IPS-15b (cell line): ENCODE measurements at regions not wholly inside any gene's neighbourhood (a gene's known extent, or its start where the extent isn't known, plus 50 kb on each side); places are given as distances from the start of the nearest gene placed in this dataset.

Experiments
- H3K27me3 ChIP-seq: one replicate; pipeline ENCODE4 v1.6.1; 2013; ENCODE audit warnings: low read length; ENCODE audit not compliant: control insufficient read depth, insufficient read depth
- H3K36me3 ChIP-seq: one replicate; pipeline ENCODE4 v1.6.1; 2013; ENCODE audit warnings: low read length; ENCODE audit not compliant: control insufficient read depth, insufficient read depth
- H3K4me1 ChIP-seq: one replicate; pipeline ENCODE4 v1.6.1; 2013; ENCODE audit warnings: mild to moderate bottlenecking, low read length; ENCODE audit not compliant: control insufficient read depth, insufficient read depth
- H3K4me3 ChIP-seq: one replicate; pipeline ENCODE4 v1.5.1; 2013; ENCODE audit warnings: low read depth, low read length
- H3K9ac ChIP-seq: one replicate; pipeline ENCODE4 v1.6.1; 2013; ENCODE audit warnings: low read depth, mild to moderate bottlenecking, low read length
- H3K9me3 ChIP-seq: one replicate; pipeline ENCODE4 v1.6.1; 2013; ENCODE audit warnings: mild to moderate bottlenecking, low read length; ENCODE audit not compliant: control insufficient read depth, insufficient read depth

- Histone ChIP-seq H3K4me3 (no peak overlapping the region), H3K36me3 (no peaks in the 10 kb centered on the region), H3K27me3 (no peaks in the 10 kb centered on the region), H3K9me3 (no peaks in the 10 kb centered on the region), H3K9ac (no peak overlapping the region), H3K4me1 (no peaks in the 10 kb centered on the region)
Observed at GRCh38 chr5:68438876-68439275, 223.3 kb downstream of the PIK3R1 start.

GRCh38 chr5:68440245-68440644 lies 224.7 kb downstream of the PIK3R1 start:
- Histone ChIP-seq H3K9me3 (no peaks in the 10 kb centered on the region), H3K4me1 (no peaks in the 10 kb centered on the region), H3K9ac (no peak overlapping the region), H3K4me3 (no peak overlapping the region), H3K27me3 (no peaks in the 10 kb centered on the region), H3K36me3 (no peaks in the 10 kb centered on the region)

GRCh38 chr5:68440651-68441050 lies 225.1 kb downstream of the PIK3R1 start:
- Histone ChIP-seq H3K9ac (no peak overlapping the region), H3K4me1 (no peaks in the 10 kb centered on the region), H3K36me3 (no peaks in the 10 kb centered on the region), H3K9me3 (no peaks in the 10 kb centered on the region), H3K27me3 (no peaks in the 10 kb centered on the region), H3K4me3 (no peak overlapping the region)

GRCh38 chr5:68441309-68442073 lies 225.9 kb downstream of the PIK3R1 start:
- no peak overlapping the region for H3K4me3 ChIP-seq
- H3K36me3 ChIP-seq, result no peaks in the 10 kb centered on the region
- no peaks in the 10 kb centered on the region for H3K4me1 ChIP-seq
- H3K27me3 ChIP-seq, result no peaks in the 10 kb centered on the region
- no peak overlapping the region for H3K9ac ChIP-seq
- no peaks in the 10 kb centered on the region for H3K9me3 ChIP-seq

- Histone ChIP-seq H3K27me3 (no peaks in the 10 kb centered on the region), H3K36me3 (no peaks in the 10 kb centered on the region), H3K9ac (no peak overlapping the region), H3K4me1 (no peaks in the 10 kb centered on the region), H3K4me3 (no peak overlapping the region), H3K9me3 (no peaks in the 10 kb centered on the region)
Observed at GRCh38 chr5:68443091-68443490, 227.5 kb downstream of the PIK3R1 start.

GRCh38 chr5:68444048-68444447 lies 228.5 kb downstream of the PIK3R1 start:
- Histone ChIP-seq H3K27me3 (no peaks in the 10 kb centered on the region), H3K4me1 (no peaks in the 10 kb centered on the region), H3K4me3 (no peak overlapping the region), H3K9ac (no peak overlapping the region), H3K9me3 (no peaks in the 10 kb centered on the region), H3K36me3 (no peaks in the 10 kb centered on the region)

- Histone ChIP-seq H3K4me3 (no peak overlapping the region), H3K4me1 (no peaks in the 10 kb centered on the region), H3K9me3 (no peaks in the 10 kb centered on the region), H3K27me3 (no peaks in the 10 kb centered on the region), H3K9ac (no peak overlapping the region), H3K36me3 (no peaks in the 10 kb centered on the region)
Observed at GRCh38 chr5:68444833-68445232, 229.3 kb downstream of the PIK3R1 start.

GRCh38 chr5:68445257-68446069 lies 229.9 kb downstream of the PIK3R1 start:
- no peaks in the 10 kb centered on the region for H3K27me3 ChIP-seq
- H3K4me1 ChIP-seq, result no peaks in the 10 kb centered on the region
- H3K36me3 ChIP-seq, result no peaks in the 10 kb centered on the region
- no peaks in the 10 kb centered on the region for H3K9me3 ChIP-seq
- no peak overlapping the region for H3K4me3 ChIP-seq
- no peak overlapping the region for H3K9ac ChIP-seq

- Histone ChIP-seq H3K9ac (no peak overlapping the region), H3K4me1 (no peaks in the 10 kb centered on the region), H3K4me3 (no peak overlapping the region), H3K9me3 (no peaks in the 10 kb centered on the region), H3K36me3 (no peaks in the 10 kb centered on the region), H3K27me3 (no peaks in the 10 kb centered on the region)
Observed at GRCh38 chr5:68446070-68446357, 230.5 kb downstream of the PIK3R1 start.

GRCh38 chr5:68446487-68446894 lies 230.9 kb downstream of the PIK3R1 start:
- H3K27me3 ChIP-seq, result no peaks in the 10 kb centered on the region
- no peaks in the 10 kb centered on the region for H3K9me3 ChIP-seq
- H3K9ac ChIP-seq, result no peak overlapping the region
- no peaks in the 10 kb centered on the region for H3K36me3 ChIP-seq
- no peak overlapping the region for H3K4me3 ChIP-seq
- H3K4me1 ChIP-seq, result no peaks in the 10 kb centered on the region

- Histone ChIP-seq H3K9ac (no peak overlapping the region), H3K9me3 (no peaks in the 10 kb centered on the region), H3K4me1 (no peaks in the 10 kb centered on the region), H3K27me3 (no peaks in the 10 kb centered on the region), H3K36me3 (no peaks in the 10 kb centered on the region), H3K4me3 (no peak overlapping the region)
Observed at GRCh38 chr5:68447136-68447929, 231.8 kb downstream of the PIK3R1 start.
